ENCODE measurements at regions not wholly inside any gene's neighbourhood (a gene's known extent, or its start where the extent isn't known, plus 50 kb on each side); places are given as distances from the start of the nearest gene placed in this dataset.
"Not testable (repeated sequence)": the region's sequence is repeated elsewhere in the genome, so short reads cannot be mapped to it uniquely, and the experiment has no call there.

DNA sequence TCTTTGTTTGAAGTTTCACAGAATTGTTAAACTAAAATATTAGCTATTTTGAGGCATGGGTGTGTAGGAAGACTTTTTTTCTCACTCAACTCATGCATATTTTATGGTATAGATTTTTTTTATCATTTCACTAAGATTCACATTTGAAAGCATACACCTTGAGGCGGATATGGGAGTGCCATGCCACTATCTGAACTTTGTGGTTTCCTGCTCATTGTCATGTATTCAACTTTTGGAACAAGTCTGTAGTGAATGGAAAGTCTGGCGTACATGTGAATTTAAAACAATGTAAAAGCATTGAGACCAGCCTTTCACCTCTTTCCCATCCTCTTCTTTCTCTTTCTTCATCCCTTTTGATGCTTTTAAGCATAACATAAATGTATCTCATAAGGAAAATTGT, 147.9 kb downstream of the TPBG start:
- no peak for DNase-seq

GRCh38 chr6:82517896-82518295, 154.3 kb downstream of the TPBG start:
- not testable (repeated sequence) for DNase-seq

GRCh38 chr6:82521369-82521768, 157.8 kb downstream of the TPBG start:
- DNase-seq, result no peak

DNA sequence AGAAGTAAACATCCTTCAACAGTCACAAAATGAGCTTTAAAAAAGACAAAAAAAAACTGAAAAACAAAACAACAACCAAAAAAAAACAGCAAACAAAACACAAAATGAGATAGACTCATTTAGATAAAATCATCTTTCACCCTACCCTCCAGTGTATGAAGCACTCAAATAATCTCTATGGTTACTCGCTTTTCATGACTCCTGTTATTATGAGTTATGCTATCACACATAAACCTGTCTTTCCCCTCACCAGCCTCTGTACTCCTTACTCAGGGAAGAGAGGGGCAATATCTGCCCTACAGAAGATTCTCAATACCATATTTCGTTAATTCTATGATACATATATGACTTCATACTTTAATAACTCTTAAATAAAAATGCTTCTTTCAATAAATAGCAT, 158.2 kb downstream of the TPBG start:
- DNase-seq, result no peak

DNA sequence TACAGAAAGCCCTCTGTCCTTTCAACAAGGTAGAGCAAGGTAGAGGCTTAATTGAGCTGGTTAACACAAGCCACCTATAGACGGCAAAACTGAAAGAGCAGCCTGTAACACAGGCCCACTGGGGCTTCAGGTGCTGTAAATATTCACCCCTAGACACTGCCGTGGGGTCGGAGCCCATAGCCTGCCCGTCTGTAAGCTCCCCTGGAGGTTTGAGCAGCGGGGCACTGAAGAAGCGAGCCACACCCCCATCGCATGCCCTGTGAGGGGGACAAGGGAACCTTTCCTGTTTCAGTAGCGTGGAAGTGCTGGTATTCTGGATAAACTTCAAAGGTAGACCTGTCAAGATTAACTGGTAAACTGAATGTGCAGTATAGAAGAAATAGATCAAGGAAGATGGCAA, 160.4 kb downstream of the TPBG start:
- no peak for DNase-seq

GRCh38 chr6:82525775-82526495, 162.3 kb downstream of the TPBG start:
- DNase-seq, result no peak

DNA sequence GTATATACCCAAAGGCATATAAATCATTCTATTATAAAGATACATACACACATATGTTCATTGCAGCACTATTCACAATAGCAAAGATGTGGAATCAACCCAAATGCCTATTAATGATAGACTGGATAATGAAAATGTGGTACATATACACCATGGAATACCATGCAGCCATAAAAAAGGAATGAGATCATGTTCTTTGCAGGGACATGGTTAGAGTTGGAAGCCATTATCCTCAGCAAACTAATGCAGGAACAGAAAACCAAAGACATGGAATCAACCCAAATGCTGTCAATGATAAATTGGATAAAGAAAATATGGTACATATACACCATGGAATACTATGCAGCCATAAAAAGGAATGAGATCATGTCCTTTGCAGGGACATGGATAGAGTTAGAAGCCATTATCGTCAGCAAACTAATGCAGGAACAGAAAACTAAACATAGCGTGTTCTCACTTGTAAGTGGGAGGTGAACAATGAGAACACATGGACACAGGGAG, 166.4 kb downstream of the TPBG start:
- DNase-seq, result not testable (repeated sequence)

DNA sequence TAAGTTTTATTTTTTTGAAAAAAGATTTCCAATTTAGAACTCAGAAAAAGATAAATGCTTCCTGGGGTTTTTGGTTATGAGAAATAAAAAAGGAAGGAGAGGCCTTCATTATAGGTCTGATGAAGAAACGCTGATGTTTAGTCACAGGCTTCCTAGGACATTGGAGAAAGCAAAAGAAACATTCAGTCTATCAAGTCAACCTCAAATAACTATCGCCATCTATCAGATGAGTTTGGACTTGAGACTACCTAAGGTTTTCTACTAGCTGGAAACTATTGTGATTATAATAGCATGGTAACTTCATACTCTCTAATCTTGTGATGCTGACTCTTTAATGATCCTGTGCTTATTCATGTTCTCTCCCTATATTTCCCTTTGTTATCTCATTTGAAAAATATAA, 171.3 kb downstream of the TPBG start:
- DNase-seq, result no peak

DNA sequence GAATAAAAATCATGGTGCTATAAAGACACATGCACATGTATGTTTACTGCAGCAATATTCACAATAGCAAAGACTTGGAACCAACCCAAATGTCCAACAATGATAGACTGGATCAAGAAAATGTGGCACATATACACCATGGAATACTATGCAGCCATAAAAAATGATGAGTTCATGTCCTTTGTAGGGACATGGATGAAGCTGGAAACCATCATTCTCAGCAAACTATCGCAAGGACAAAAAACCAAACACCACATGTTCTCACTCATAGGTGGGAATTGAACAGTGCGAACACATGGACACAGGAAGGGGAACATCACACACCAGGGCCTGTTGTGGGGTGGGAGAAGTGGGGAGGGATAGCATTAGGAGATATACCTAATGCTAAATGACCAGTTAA, 185.9 kb downstream of the TPBG start:
- DNase-seq, result not testable (repeated sequence)

DNA sequence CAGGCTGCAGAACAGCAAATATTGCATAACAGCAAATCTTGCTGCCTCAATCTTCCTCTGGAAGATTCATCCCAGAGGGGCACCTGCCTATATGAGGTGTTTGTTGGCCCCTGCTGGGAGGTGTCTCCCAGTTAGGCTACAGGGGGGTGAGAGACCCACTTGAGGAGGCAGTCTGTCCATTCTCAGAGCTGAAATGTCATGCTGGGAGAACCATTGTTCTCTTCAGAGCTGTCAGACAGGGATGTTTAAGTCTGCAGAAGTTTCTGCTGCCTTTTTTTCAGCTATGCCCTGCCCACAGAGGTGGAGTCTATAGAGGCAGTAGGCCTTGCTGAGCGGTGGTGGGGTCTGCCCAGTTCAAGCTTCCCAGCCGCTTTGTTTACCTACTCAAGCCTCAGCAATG, 187.7 kb downstream of the TPBG start:
- not testable (repeated sequence) for DNase-seq

- DNase-seq, result no peak
These were observed 188.2 kb downstream of the TPBG start for GRCh38 chr6:82551831-82552230.

- no peak for DNase-seq
These were observed 190.4 kb downstream of the TPBG start for GRCh38 chr6:82553863-82554531.

DNA sequence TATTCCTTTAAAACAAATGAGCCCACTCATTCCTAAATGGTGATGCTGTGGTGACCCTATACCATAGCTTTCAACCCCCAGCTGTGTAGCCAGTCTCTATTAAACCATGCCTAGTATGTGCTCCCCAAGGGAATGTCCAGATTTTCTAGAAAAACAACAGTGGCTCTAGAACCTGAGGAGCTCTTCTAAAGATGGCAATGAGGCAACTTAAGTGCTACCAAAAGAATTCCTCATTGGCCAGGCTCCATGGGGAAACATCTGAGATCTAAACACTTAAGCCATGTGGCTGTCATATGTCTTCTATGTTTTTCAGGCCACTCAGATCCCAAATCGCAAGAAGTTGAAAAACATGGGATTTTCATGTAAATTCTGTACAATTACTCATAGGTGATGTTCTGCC, 191.0 kb downstream of the TPBG start:
- no peak for DNase-seq

- no peak for DNase-seq
These were observed 192.2 kb downstream of the TPBG start for GRCh38 chr6:82555801-82556200.

- DNase-seq, result not testable (repeated sequence)
These were observed 194.9 kb downstream of the TPBG start for GRCh38 chr6:82558531-82558930.

DNA sequence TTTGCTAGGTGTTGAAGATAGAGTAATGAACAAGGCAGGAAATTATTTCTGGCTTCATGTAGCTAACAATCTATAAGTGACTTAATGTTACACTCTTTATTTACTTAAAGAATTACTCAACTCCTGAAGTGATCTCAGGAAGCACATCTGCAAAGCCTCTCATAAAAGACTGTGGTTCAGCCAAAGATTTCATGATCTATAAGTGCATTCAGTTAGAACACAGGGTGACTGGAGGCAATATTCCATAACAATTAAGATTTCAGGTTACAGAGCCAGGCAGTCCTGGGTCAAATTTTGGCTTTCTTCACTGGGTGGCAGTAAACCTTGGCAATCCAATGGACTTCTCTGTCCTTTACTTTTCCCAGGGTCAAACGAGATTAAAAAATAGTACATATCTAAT, 204.0 kb downstream of the TPBG start:
- no peak for DNase-seq

DNA sequence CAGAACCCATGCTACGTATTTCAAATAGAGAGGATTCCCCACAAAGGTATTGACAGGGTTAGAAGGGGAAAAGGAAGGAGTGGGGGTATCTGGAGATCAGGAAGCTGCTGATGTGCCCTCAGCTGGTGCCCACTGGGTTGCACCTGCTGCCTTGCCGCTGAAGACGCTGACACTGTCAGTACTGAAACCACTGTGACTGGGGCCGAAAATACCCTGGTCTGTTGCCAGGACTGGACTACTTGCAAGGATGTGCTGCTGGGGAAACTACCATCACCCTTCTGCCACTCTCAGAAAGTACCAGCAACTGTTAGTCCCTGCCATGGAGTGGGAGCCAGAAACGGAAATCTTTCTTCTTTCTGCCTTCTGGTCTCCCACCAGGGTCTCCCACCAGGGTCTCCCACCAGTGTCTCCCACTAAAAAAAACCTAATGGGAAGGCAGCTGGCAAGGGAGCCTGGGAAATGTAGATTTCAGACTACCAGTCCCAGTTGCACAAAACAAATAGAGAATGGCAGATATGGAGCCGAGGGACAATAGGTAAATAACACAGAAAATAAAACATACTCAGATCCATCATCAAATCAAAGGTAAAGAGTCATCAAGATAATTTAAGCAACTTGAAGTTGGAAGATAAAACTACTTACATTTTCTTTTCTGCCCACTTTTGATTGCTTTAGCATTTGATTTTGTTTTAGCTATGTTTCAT, 204.8 kb downstream of the TPBG start:
- DNase-seq, result no peak

DNA sequence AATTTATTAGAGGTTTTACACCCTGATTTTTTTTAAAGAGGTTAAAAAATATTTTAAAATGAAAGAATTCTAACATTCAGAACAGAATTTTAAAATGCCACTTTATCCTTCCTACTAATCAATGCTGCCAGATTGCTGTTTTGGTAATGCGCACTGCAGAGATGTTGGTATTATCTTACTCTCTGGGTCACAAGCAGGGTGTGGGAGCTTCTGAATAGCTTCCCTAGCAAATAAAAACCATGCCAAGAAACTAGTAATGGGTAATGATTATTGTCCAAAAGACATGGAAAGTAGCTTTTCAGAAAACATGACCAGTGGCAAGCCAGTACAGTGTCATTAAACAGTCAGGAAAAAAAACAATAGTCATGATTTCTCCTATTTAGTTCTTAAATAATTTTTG, 205.4 kb downstream of the TPBG start:
- no peak for DNase-seq

DNA sequence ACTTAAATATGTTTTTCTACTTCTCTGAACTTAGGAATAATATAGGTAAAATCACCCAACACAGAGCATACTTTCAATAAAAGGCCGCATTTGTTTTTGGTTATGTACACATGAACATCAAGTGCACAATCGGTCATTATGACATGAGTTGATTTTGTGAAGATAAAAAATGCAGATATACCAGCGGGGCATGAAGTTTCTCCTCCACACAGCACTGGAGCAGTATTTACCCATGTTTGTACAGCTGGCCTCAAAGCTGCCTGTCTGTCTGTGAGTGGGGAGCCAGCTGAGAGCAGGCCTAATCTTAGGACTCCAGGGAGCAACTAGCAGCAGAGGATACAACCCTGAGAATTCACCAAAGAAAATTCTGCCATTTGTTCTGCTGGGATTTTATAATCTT, 206.5 kb downstream of the TPBG start:
- no peak for DNase-seq

- no peak for DNase-seq
These were observed 207.8 kb downstream of the TPBG start for GRCh38 chr6:82571455-82571854.

DNA sequence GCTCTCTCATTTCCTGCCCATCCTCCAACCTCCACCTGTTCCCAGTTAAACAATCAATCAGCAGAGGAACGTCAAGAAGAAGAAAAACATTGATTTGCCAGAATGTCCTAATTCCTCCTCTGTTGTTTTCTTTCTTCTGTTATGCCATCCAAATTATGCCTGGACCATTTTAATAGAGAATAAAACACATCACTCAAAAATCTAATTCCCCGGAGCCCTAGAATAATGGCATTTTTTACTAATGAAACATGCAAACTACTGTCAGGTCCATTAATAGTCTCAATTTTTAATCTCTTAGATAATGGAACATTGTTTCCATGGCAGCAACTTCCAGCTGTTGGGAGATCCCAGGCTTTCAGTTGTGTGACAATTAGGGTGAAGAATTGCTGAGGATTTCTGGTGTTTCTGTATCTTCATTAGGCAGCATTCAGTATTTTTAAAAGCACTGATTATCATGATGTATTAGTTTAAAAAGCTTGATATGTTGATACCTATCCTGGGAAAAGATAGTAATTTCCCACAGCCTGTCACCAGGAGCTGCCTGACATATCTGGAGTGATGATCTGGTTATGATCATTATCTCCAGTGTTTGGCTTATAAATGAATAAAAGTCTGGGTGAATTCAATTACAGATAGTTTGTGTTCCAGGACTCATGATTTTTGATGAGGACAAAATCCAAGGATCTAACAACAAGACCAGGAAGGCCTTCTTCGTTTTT, 209.8 kb downstream of the TPBG start:
- no peak for DNase-seq

- DNase-seq, result no peak
These were observed 212.7 kb downstream of the TPBG start for GRCh38 chr6:82576284-82576683.

DNA sequence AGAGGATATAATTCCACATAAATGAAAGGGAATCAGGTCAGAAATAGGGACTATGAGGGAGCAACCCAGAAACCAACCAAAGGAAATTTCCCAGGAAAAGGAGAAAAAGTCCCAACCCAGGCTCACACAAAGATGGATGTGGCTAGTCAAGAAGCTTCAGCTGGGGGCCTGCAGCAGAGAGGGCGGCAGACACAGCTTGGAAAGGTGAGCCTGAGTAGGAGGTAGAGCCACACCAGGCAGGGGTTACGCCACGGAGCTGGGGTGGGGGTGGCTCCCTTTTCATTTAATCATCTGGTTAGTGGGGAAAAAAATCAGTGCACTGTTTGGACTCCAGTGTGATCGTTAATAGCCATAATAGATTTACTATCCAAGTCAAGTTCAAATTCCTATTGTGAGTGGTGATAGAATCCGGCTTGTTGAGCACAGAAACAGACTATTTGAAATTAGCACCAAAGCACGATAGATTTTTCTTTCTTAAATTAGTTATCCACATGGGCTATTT, 220.6 kb downstream of the TPBG start:
- DNase-seq, result no peak
